ENCODE measurements at regions not wholly inside any gene's neighbourhood (a gene's known extent, or its start where the extent isn't known, plus 50 kb on each side); places are given as distances from the start of the nearest gene placed in this dataset.

GRCh38 chr20:7624886-7625285 is 315.4 kb downstream of the HAO1 start:
- no peak for TF ChIP-seq CTCF (optimal IDR thresholded peaks at IDR 0.05 in 1 of 3, IDR thresholded peaks at IDR 0.05 in 1 of 3, conservative IDR thresholded peaks at IDR 0.05 in 1 of 3; ENCODE audit: extremely low read depth in 1 of 3, insufficient read depth in 2 of 3, low read length in 3 of 3)
- no peak for TF ChIP-seq EZH2 (IDR thresholded peaks at IDR 0.05; ENCODE audit: low read length)

Measured in keratinocyte (primary cell).